NCI-H1417 (cell line): ENCODE measurements at regions not wholly inside any gene's neighbourhood (a gene's known extent, or its start where the extent isn't known, plus 50 kb on each side); places are given as distances from the start of the nearest gene placed in this dataset.
"Not testable (repeated sequence)": the region's sequence is repeated elsewhere in the genome, so short reads cannot be mapped to it uniquely, and the experiment has no call there.

Experiments used
- DNase-seq, 3 experiments: peaks; one replicate each; lab custom pipeline; 2025; lab: John Stamatoyannopoulos, UW

- no peak for DNase-seq
These were observed 123.6 kb downstream of the ZNF248 start for GRCh38 chr10:37733822-37734221.

GRCh38 chr10:37732685-37733084 is 124.7 kb downstream of the ZNF248 start:
- DNase-seq, result no peak

- no peak for DNase-seq
These were observed 128.6 kb downstream of the ZNF248 start for GRCh38 chr10:37728830-37729229.

- DNase-seq, result no peak
These were observed 129.7 kb downstream of the ZNF248 start for GRCh38 chr10:37727491-37728352.

- DNase-seq, result no peak
These were observed 136.3 kb downstream of the ZNF248 start for GRCh38 chr10:37721100-37721499.

GRCh38 chr10:37718060-37718459 is 139.3 kb downstream of the ZNF248 start:
- not testable (repeated sequence) for DNase-seq

GRCh38 chr10:37713642-37714041 is 143.8 kb downstream of the ZNF248 start:
- DNase-seq, result no peak

- no peak for DNase-seq
These were observed 144.3 kb downstream of the ZNF248 start for GRCh38 chr10:37713132-37713501.

- no peak for DNase-seq
These were observed 144.8 kb downstream of the ZNF248 start for GRCh38 chr10:37712489-37713131.

GRCh38 chr10:37711617-37712488 is 145.6 kb downstream of the ZNF248 start:
- DNase-seq, result no peak

GRCh38 chr10:37710831-37711616 is 146.4 kb downstream of the ZNF248 start:
- DNase-seq, result no peak

- DNase-seq, result no peak
These were observed 149.4 kb downstream of the ZNF248 start for GRCh38 chr10:37707829-37708578.

- no peak for DNase-seq
These were observed 152.8 kb downstream of the ZNF248 start for GRCh38 chr10:37704566-37704965.

- DNase-seq, result no peak
These were observed 153.5 kb downstream of the ZNF248 start for GRCh38 chr10:37703833-37704382.

GRCh38 chr10:37703114-37703513 is 154.3 kb downstream of the ZNF248 start:
- no peak for DNase-seq

- DNase-seq, result no peak
These were observed 155.5 kb downstream of the ZNF248 start for GRCh38 chr10:37701781-37702493.

GRCh38 chr10:37700886-37701780 is 156.3 kb downstream of the ZNF248 start:
- no peak for DNase-seq

- DNase-seq, result no peak
These were observed 169.8 kb downstream of the ZNF248 start for GRCh38 chr10:37687581-37687980.
